Esophagus muscularis mucosa (tissue), 4 donors: ENCODE measurements at regions not wholly inside any gene's neighbourhood (a gene's known extent, or its start where the extent isn't known, plus 50 kb on each side); places are given as distances from the start of the nearest gene placed in this dataset.

Experiments
- DNase-seq: peaks from one replicate; pipeline ENCODE4 v3.0.0-alpha.2; 2017; ENCODE audit errors: extremely low spot score
- H3K27ac ChIP-seq, 4 donors: fragments of 200-600 bp; sonication (generic); replicated peaks in 1 of 4; 1 replicate in 3 of 4; 2 replicates in 1 of 4; pipeline ENCODE4 v1.5.1; 2016 to 2019; ENCODE audit warnings: mild to moderate bottlenecking in 1 of 4
- H3K27me3 ChIP-seq, 4 donors: fragments of 200-600 bp; sonication (generic); one replicate each; pipeline versions ENCODE4 v1.5.1 to v1.6.0; 2016 to 2019
- H3K36me3 ChIP-seq, 4 donors: fragments of 200-600 bp; sonication (generic); one replicate each; pipeline ENCODE4 v1.5.1; 2016 to 2019
- H3K4me1 ChIP-seq, 4 donors: fragments of 200-600 bp; sonication (generic); one replicate each; pipeline ENCODE4 v1.5.1; 2016 to 2019
- H3K4me3 ChIP-seq, 4 donors: fragments of 200-600 bp; sonication (generic); 1 replicate in 2 of 4; 2 replicates in 2 of 4; pipeline ENCODE4 v1.5.1; 2016 to 2019; ENCODE audit warnings: mild to moderate bottlenecking in 4 of 4, moderate library complexity in 1 of 4
- H3K9me3 ChIP-seq, 4 donors: fragments of 200-600 bp; sonication (generic); 1 replicate in 3 of 4; 2 replicates in 1 of 4; pipeline ENCODE4 v1.5.1; 2016 to 2019
- EP300 ChIP-seq: sonication (generic); formaldehyde crosslinking; IDR thresholded peaks from one replicate; pipeline ENCODE4 v1.6.1; 2017; ENCODE audit warnings: antibody characterized with exemption
- POLR2A ChIP-seq: fragments of 450-650 bp; IDR thresholded peaks from one replicate; pipeline ENCODE4 v1.6.1; 2017; ENCODE audit warnings: antibody characterized with exemption, moderate library complexity, mild to moderate bottlenecking, low read depth
- POLR2AphosphoS5 ChIP-seq, 2 donors: sonication (generic); formaldehyde crosslinking; IDR thresholded peaks; one replicate each; pipeline ENCODE4 v1.6.1; 2017; ENCODE audit warnings: antibody characterized with exemption in 2 of 2
- WGBS: methylation state at CpG from one replicate; pipeline ENCODE4 v1.1.5; 2018; 5-methylcytosine and 5-hydroxymethylcytosine counted together
- intact Hi-C: fragments of 100-400 bp; cut with DNase I; formaldehyde crosslinking; loops from one replicate; pipeline ENCODE4 v1.15.1; 2023
- TF ChIP-seq, protein P1 (sequence below), 3 experiments: fragments of 200-600 bp in 2 of 3; fragments of 450-650 bp in 1 of 3; sonication (generic) in 2 of 3; IDR thresholded peaks; one replicate each; pipeline ENCODE4 v1.5.1; 2017 to 2019; ENCODE audit warnings: antibody characterized with exemption in 3 of 3, mild to moderate bottlenecking in 2 of 3, moderate library complexity in 1 of 3

DNA sequence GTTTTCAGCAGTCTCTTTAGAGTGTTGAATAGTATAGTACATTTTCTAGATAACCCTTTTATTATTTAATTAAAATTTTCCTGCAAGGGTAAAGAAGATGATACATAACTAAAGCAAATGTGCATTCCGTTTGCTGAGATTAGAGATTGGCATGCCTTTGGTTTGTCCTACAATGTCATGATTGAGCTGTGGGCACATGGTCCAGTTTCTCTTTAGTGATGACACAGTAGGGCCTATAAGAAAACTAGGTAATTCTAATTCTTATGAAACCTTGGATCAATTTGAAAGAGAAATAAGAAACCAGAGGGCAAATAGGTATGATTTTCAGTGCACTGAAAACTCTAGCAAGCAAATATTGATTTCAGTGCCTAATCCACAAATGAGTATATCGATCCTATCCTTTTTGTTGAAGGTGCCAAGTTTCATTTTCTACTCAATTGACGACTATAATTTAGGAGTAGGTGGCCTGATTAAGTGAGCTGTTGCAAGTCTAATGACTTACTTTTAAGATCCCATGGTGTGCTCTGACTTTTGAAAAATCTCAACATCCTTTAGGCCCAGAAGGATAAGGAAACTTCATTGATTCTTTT, 128.0 kb upstream of the KCNK1 start:
- no peak overlapping the region for H3K4me3 ChIP-seq
- WGBS, result 62% methylated on average over 3 of the region's 3 CpGs

DNA sequence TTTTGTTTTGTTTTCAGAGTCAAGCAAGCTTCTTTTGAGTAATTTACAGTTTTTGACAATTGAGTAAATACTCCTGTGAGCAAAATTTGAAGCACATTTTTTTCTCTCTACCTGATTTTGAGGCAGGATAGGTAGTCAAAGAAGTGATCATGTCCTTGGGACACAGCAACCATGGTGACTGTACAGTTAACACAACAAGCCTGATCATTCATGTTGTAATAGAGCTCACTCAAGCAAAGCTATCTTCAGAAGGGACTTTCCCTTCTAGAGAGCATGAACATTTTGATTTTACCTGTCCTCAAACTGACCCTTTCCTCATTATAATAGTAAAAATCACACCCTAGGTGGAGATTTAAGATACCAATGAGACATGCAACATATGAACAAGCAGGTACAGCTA, 126.5 kb upstream of the KCNK1 start:
- no peak overlapping the region for H3K27ac ChIP-seq
- no peak overlapping the region for H3K4me3 ChIP-seq
- peak; percentile 55 for DNase-seq
- TF ChIP-seq EP300 (no peak), POLR2AphosphoS5 (IDR thresholded peaks at IDR 0.05) (no peak), POLR2A (no peak)
- TF ChIP-seq, protein P1, sequence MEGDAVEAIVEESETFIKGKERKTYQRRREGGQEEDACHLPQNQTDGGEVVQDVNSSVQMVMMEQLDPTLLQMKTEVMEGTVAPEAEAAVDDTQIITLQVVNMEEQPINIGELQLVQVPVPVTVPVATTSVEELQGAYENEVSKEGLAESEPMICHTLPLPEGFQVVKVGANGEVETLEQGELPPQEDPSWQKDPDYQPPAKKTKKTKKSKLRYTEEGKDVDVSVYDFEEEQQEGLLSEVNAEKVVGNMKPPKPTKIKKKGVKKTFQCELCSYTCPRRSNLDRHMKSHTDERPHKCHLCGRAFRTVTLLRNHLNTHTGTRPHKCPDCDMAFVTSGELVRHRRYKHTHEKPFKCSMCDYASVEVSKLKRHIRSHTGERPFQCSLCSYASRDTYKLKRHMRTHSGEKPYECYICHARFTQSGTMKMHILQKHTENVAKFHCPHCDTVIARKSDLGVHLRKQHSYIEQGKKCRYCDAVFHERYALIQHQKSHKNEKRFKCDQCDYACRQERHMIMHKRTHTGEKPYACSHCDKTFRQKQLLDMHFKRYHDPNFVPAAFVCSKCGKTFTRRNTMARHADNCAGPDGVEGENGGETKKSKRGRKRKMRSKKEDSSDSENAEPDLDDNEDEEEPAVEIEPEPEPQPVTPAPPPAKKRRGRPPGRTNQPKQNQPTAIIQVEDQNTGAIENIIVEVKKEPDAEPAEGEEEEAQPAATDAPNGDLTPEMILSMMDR (IDR thresholded peaks at IDR 0.05), result no peak
- no peaks in the 10 kb centered on the region for H3K27me3 ChIP-seq
- intact Hi-C loops, result no loop called here
- no peaks in the 10 kb centered on the region for H3K36me3 ChIP-seq
- no peaks in the 10 kb centered on the region for H3K9me3 ChIP-seq
- H3K4me1 ChIP-seq, result no peaks in the 10 kb centered on the region

More for the DNA sequence above, 128.0 kb upstream of the KCNK1 start:
- H3K27ac ChIP-seq, result no peak overlapping the region
- TF ChIP-seq POLR2AphosphoS5 (IDR thresholded peaks at IDR 0.05) (no peak), POLR2A (no peak), EP300 (no peak)
- TF ChIP-seq, protein P1 (IDR thresholded peaks at IDR 0.05), result no peak
- no peaks in the 10 kb centered on the region for H3K27me3 ChIP-seq
- no peaks in the 10 kb centered on the region for H3K36me3 ChIP-seq
- no peaks in the 10 kb centered on the region for H3K4me1 ChIP-seq
- no peaks in the 10 kb centered on the region for H3K9me3 ChIP-seq
- intact Hi-C loops, result no loop called here
- peak; percentile 7 for DNase-seq

DNA sequence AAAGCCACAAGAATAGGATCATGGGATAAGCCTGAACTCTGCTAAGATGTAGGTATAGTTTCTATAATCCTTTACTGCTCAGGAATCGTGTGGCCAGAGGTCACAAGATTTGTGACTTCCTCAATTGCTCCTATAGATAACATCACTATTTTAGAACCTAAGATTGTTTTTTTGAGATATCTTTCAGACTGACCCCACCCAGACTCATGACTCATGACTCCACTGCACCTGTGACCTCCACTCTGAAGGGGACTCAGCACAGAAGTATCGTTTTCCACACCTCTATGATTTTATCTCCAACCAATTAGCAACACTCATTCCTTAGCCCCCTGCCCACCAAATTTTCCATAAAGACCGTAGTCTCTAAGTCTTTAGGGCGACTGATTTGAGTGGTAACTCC, 124.5 kb upstream of the KCNK1 start:
- Histone ChIP-seq H3K27me3 (no peaks in the 10 kb centered on the region), H3K27ac (no peak overlapping the region), H3K9me3 (no peaks in the 10 kb centered on the region), H3K4me1 (no peaks in the 10 kb centered on the region), H3K36me3 (no peaks in the 10 kb centered on the region), H3K4me3 (no peak overlapping the region)
- 89% methylated on average over 4 of the region's 4 CpGs for WGBS
- TF ChIP-seq POLR2A, result no peak
- TF ChIP-seq, protein P1 (IDR thresholded peaks at IDR 0.05), result no peak
- TF ChIP-seq EP300, result no peak
- TF ChIP-seq POLR2AphosphoS5 (IDR thresholded peaks at IDR 0.05), result no peak
- intact Hi-C loops, result no loop called here
- DNase-seq, result peak; percentile 66

DNA sequence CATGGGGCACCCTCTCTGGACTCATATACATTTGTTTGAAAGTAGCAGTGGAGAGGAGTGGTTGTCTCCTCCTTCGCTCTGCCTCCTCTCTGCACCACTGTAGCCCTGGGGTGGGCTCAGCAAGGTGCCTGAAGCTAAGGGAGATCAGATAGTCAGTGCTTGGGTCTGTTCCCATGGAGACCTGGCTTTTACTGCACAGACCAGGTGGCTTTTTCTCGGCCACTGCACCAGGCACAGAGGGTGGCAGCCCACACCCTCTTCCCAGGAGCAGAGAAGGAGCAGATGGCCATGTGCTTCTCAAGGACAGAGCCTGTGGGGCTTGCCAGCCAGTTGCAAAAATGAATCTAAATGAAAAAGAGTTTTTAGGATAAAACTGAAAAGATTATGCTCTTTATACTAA, 123.4 kb upstream of the KCNK1 start:
- H3K27me3 ChIP-seq, result no peaks in the 10 kb centered on the region
- intact Hi-C loops, result no loop called here
- H3K27ac ChIP-seq, result no peak overlapping the region
- WGBS, result 63% methylated on average over 1 of the region's 2 CpGs
- no peaks in the 10 kb centered on the region for H3K36me3 ChIP-seq
- H3K9me3 ChIP-seq, result no peaks in the 10 kb centered on the region
- DNase-seq, result peak; percentile 60
- H3K4me3 ChIP-seq, result no peak overlapping the region
- TF ChIP-seq, protein P1 (IDR thresholded peaks at IDR 0.05), result no peak
- TF ChIP-seq POLR2A, result no peak
- H3K4me1 ChIP-seq, result no peaks in the 10 kb centered on the region

DNA sequence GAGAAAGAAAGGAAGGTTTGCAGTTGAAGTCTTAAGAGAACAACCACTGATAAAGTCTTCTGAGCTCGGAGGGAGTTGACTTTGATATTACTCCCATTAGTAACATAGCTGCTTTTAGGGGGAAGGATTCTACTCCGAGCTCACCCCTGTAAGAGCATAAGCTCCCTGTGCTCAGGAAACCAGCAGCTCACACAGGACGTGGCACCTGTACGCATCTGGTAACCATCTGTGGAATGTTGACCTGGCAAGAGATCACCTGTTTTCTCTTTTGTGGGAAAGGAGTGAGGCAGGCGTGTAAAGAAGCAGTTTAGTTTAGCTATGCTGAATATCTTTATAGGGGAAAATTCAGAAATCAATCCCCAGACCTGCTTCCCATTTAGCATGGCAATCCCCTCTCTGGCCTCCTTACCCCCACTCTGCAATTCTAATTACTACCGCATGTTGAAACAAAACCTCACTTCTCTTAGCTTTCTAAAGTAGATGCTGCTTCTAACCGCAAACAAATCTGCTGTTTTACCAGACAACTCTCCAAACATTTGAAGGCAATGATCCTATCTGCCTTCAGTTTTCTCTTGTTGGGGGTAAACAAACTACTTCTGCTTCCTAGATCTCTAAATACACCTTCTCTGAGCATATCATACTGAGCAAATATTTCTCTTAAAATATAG, 121.8 kb upstream of the KCNK1 start:
- WGBS, result 55% methylated on average over 7 of the region's 7 CpGs
- TF ChIP-seq POLR2A (no peak), POLR2AphosphoS5 (IDR thresholded peaks at IDR 0.05) (no peak), EP300 (no peak)
- TF ChIP-seq, protein P1 (IDR thresholded peaks at IDR 0.05), result no peak
- intact Hi-C loops, result no loop called here

More for the DNA sequence above, 121.8 kb upstream of the KCNK1 start:
- Histone ChIP-seq H3K4me1 (no peaks in the 10 kb centered on the region), H3K4me3 (no peak overlapping the region), H3K36me3 (no peaks in the 10 kb centered on the region), H3K9me3 (no peaks in the 10 kb centered on the region), H3K27ac (no peak overlapping the region), H3K27me3 (no peaks in the 10 kb centered on the region)
- peak; percentile 31 for DNase-seq
